SH-SY5Y (cell line): ENCODE measurements at regions not wholly inside any gene's neighbourhood (a gene's known extent, or its start where the extent isn't known, plus 50 kb on each side); places are given as distances from the start of the nearest gene placed in this dataset.

Experiments used
- GATA2 ChIP-seq: IDR thresholded peaks from 2 replicates; pipeline ENCODE4 v1.6.1; 2011; ENCODE audit warnings: mild to moderate bottlenecking, low read depth, low read length
- GATA3 ChIP-seq: IDR thresholded peaks from 2 replicates; pipeline ENCODE4 v1.6.1; 2011; ENCODE audit warnings: low read depth, mild to moderate bottlenecking, low read length, moderate library complexity

GRCh38 chr4:24141836-24142235 lies 252.0 kb upstream of the PPARGC1A start:
- TF ChIP-seq GATA3 (no peak), GATA2 (no peak)

- no peak for TF ChIP-seq GATA2
- no peak for TF ChIP-seq GATA3
Measured at GRCh38 chr4:24140892-24141291, 251.0 kb upstream of the PPARGC1A start.

GRCh38 chr4:24137671-24138601 lies 248.1 kb upstream of the PPARGC1A start:
- no peak for TF ChIP-seq GATA2
- TF ChIP-seq GATA3, result no peak

- TF ChIP-seq GATA2, result no peak
- no peak for TF ChIP-seq GATA3
Measured at GRCh38 chr4:24131954-24132673, 242.3 kb upstream of the PPARGC1A start.

- TF ChIP-seq GATA3, result no peak
- no peak for TF ChIP-seq GATA2
Measured at GRCh38 chr4:24130637-24131036, 240.8 kb upstream of the PPARGC1A start.

GRCh38 chr4:24126776-24127175 lies 236.9 kb upstream of the PPARGC1A start:
- TF ChIP-seq GATA2 (no peak), GATA3 (no peak)

- TF ChIP-seq GATA3, result no peak
- TF ChIP-seq GATA2, result no peak
Measured at GRCh38 chr4:24121395-24122175, 231.7 kb upstream of the PPARGC1A start.

DNA sequence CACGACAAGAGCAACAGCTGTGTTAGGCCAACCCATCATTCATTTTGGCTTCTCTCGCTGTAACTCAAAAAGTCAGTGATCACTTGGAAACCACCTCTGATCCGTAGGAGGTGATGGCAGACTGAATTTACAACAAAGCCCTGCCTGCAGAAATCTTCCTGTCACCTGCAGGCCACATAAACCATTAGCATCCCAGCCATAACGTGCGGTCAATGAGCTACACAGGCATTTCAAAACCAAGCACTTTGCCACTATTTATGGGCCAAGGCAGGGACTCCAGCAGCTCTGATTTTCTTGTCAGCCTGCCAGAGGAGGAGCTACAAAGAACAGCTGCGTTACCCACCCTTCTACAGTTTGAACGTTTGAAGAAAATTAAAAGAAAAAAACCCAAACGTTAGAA lies 228.1 kb upstream of the PPARGC1A start:
- TF ChIP-seq GATA2, result no peak
- no peak for TF ChIP-seq GATA3

DNA sequence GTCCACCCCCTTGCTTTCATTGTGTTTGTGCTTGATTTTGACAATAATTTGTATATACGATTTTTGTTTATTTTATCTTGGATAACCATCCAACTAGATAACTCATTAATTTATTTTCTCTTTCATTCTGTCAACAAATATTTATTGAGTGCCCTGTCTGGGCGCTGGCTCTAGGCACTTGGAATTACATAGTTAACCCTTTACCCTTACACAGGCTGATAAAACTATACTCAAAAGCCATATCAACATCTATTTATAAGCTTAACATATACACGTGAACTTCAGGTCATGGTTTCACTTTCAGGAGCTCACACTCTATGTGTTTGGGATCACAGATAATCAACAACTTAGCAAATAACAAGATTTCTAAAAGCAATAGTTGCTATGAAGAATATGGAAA lies 226.3 kb upstream of the PPARGC1A start:
- TF ChIP-seq GATA2 (no peak), GATA3 (no peak)

GRCh38 chr4:24114919-24115500 lies 225.2 kb upstream of the PPARGC1A start:
- TF ChIP-seq GATA3, result no peak
- TF ChIP-seq GATA2, result no peak

- TF ChIP-seq GATA3, result no peak
- TF ChIP-seq GATA2, result no peak
Measured at GRCh38 chr4:24114444-24114843, 224.6 kb upstream of the PPARGC1A start.

DNA sequence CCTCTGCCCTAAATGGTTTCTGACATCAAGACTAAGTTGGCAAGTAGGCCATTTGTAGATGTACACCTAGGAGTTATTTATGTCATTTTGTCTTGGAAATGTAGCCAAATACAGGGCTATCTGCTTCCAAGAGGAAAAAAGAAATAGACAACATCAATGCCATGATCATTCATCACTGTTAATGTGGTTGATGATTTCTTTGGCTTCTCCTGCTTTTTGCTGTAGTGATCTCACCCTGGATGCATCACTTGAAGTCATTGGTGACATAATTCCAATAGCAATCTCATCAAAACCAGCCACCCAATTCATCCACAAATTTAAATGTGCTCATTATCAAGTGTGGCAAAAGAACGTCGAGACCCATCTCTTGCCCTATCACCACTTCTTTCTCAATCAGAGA lies 222.6 kb upstream of the PPARGC1A start:
- TF ChIP-seq GATA2 (no peak), GATA3 (no peak)

DNA sequence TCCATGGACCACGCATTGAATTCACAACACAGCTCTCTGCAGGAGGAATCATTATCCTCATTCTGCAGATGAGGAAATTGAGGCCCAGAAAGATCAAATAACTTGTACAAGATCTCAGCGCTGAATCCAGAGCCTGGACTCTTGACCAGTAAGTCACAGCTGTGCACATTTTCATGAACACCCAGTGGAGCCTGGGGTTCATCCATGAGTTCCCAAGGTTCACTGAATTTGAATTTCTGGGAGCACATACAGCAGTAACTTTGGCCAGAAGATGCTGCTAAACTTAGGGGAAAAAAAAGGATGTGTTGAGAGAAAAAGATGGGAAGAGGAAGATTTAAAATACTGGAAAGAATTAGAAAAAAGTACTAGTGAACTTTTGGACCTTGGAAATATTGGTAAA lies 218.7 kb upstream of the PPARGC1A start:
- no peak for TF ChIP-seq GATA2
- TF ChIP-seq GATA3, result no peak
